Natural killer cell (primary cell): ENCODE measurements at regions not wholly inside any gene's neighbourhood (a gene's known extent, or its start where the extent isn't known, plus 50 kb on each side); places are given as distances from the start of the nearest gene placed in this dataset.

Experiments used
- ATAC-seq, 3 donors: fragments of 150-1000 bp in 2 of 3; fragments of 200-7000 bp in 1 of 3; cut with Tn5 transposase; 1 replicate in 1 of 3; 2 replicates in 2 of 3; pipeline ENCODE4 v1.10.0; 2021; ENCODE audit warnings: mild to moderate bottlenecking in 2 of 3, moderate library complexity in 2 of 3
- DNase-seq, 2 donors: peaks; one replicate each; pipeline versions ENCODE4 v3.0.0 to v3.0.0-alpha.2; 2013 to 2021; ENCODE audit warnings: mixed read lengths in 1 of 2
- H3K27ac ChIP-seq: one replicate; pipeline ENCODE4 v1.5.1; 2013; ENCODE audit warnings: mild to moderate bottlenecking, low read length
- H3K27me3 ChIP-seq: one replicate; pipeline ENCODE4 v1.6.1; 2013; ENCODE audit warnings: low read length; ENCODE audit not compliant: control insufficient read depth, insufficient read depth
- H3K36me3 ChIP-seq: one replicate; pipeline ENCODE4 v1.6.1; 2013; ENCODE audit warnings: low read length; ENCODE audit not compliant: control insufficient read depth, insufficient read depth
- H3K4me1 ChIP-seq: one replicate; pipeline ENCODE4 v1.6.1; 2013; ENCODE audit warnings: low read length; ENCODE audit not compliant: control insufficient read depth, insufficient read depth
- H3K4me3 ChIP-seq: one replicate; pipeline ENCODE4 v1.5.1; 2013; ENCODE audit warnings: low read length
- H3K9me3 ChIP-seq: one replicate; pipeline ENCODE4 v1.6.1; 2013; ENCODE audit warnings: low read length; ENCODE audit not compliant: control insufficient read depth, insufficient read depth
- H3K27ac Mint-ChIP-seq, 2 donors: one replicate each; pipeline ENCODE4 v1.8.0; 2022; ENCODE audit warnings: mild to moderate bottlenecking in 2 of 2, mixed read lengths in 2 of 2, moderate library complexity in 1 of 2
- H3K27me3 Mint-ChIP-seq, 2 donors: one replicate each; pipeline ENCODE4 v1.8.0; 2022; ENCODE audit warnings: low read depth in 2 of 2, mixed read lengths in 2 of 2
- H3K36me3 Mint-ChIP-seq: one replicate; pipeline ENCODE4 v1.8.0; 2022; ENCODE audit warnings: mixed read lengths
- H3K4me1 Mint-ChIP-seq, 2 donors: one replicate each; pipeline ENCODE4 v1.8.0; 2022; ENCODE audit warnings: mixed read lengths in 2 of 2
- H3K4me3 Mint-ChIP-seq: one replicate; pipeline ENCODE4 v1.8.0; 2022; ENCODE audit warnings: mild to moderate bottlenecking, moderate library complexity, mixed read lengths
- H3K9me3 Mint-ChIP-seq, 2 donors: one replicate each; pipeline ENCODE4 v1.8.0; 2022; ENCODE audit warnings: mixed read lengths in 2 of 2
- CTCF ChIP-seq: fragments of 200-600 bp; IDR thresholded peaks from one replicate; pipeline ENCODE4 v1.8.0; 2022; ENCODE audit warnings: antibody characterized with exemption
- WGBS: methylation state at CpG from one replicate; pipeline ENCODE4 v1.1.7; 2013; ENCODE audit warnings: missing lambda C conversion rate; ENCODE audit not compliant: insufficient coverage; 5-methylcytosine and 5-hydroxymethylcytosine counted together
- intact Hi-C: fragments of 100-400 bp; cut with micrococcal nuclease; formaldehyde crosslinking; loops from one replicate; pipeline ENCODE4 v1.14.2; 2022

DNA sequence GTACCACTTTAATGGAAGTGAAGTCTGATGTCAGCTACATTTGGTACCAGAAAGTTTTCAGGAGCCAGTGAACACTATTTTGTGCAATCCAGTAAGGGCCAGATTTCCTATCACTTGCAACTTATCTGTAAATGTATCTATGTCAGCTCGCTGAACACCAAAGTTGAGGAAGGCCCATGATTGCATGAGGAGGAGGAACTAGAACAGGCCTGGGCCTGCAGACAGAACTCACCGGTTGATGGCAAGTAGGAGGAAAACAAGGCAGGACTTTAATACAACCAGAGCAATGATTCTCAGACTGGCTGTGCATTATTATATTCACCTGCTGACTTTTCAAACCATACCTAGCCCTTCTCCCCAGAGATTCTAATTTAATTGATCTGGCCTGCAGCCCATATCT lies 540.2 kb downstream of the CETN3 start:
- TF ChIP-seq CTCF: no peak
- no peak overlapping the region for H3K27ac Mint-ChIP-seq

GRCh38 chr5:89866410-89866809 lies 543.1 kb downstream of the CETN3 start:
- no peaks in the 10 kb centered on the region for H3K27me3 Mint-ChIP-seq
- no peak for TF ChIP-seq CTCF
- no peaks in the 10 kb centered on the region for H3K4me1 ChIP-seq
- no peak overlapping the region for H3K4me3 ChIP-seq
- H3K27ac Mint-ChIP-seq: no peak overlapping the region
- ATAC-seq (no peak), DNase-seq (no peak)
- H3K36me3 ChIP-seq: no peaks in the 10 kb centered on the region
- 84% methylated on average over 3 of the region's 3 CpGs for WGBS
- intact Hi-C loops: no loop called here
- no peak overlapping the region for H3K4me3 Mint-ChIP-seq
- no peaks in the 10 kb centered on the region for H3K4me1 Mint-ChIP-seq
- peaks cover 0 to 2% of the 10 kb centered on the region in 2 donors for H3K9me3 Mint-ChIP-seq
- H3K27me3 ChIP-seq: no peaks in the 10 kb centered on the region
- no peaks in the 10 kb centered on the region for H3K36me3 Mint-ChIP-seq
- no peak overlapping the region for H3K27ac ChIP-seq
- H3K9me3 ChIP-seq: no peaks in the 10 kb centered on the region

More for the DNA sequence above, 540.2 kb downstream of the CETN3 start:
- ATAC-seq (no peak), DNase-seq (no peak)
- H3K27me3 ChIP-seq: no peaks in the 10 kb centered on the region
- Mint-ChIP-seq H3K4me3 (no peak overlapping the region), H3K4me1 (no peaks in the 10 kb centered on the region), H3K36me3 (no peaks in the 10 kb centered on the region), H3K9me3 (peaks cover 0 to 2% of the 10 kb centered on the region in 2 donors), H3K27me3 (no peaks in the 10 kb centered on the region)
- no peaks in the 10 kb centered on the region for H3K36me3 ChIP-seq
- H3K27ac ChIP-seq: no peak overlapping the region
- 100% methylated on average over 2 of the region's 2 CpGs for WGBS
- no peaks in the 10 kb centered on the region for H3K4me1 ChIP-seq
- intact Hi-C loops: no loop called here
- H3K9me3 ChIP-seq: no peaks in the 10 kb centered on the region
- no peak overlapping the region for H3K4me3 ChIP-seq

- no peaks in the 10 kb centered on the region for H3K9me3 Mint-ChIP-seq
- Histone ChIP-seq H3K9me3 (no peaks in the 10 kb centered on the region), H3K27me3 (no peaks in the 10 kb centered on the region), H3K36me3 (no peaks in the 10 kb centered on the region), H3K4me1 (no peaks in the 10 kb centered on the region), H3K4me3 (no peak overlapping the region), H3K27ac (no peak overlapping the region)
- H3K27ac Mint-ChIP-seq: no peak overlapping the region
- H3K27me3 Mint-ChIP-seq: no peaks in the 10 kb centered on the region
- ATAC-seq: no peak
- H3K4me3 Mint-ChIP-seq: no peak overlapping the region
- TF ChIP-seq CTCF: no peak
- intact Hi-C loops: no loop called here
- no CpG with 5 or more reads among the region's 1 CpG for WGBS
- H3K36me3 Mint-ChIP-seq: no peaks in the 10 kb centered on the region
- no peaks in the 10 kb centered on the region for H3K4me1 Mint-ChIP-seq
- no peak for DNase-seq
Measured at GRCh38 chr5:89864941-89865340, 544.6 kb downstream of the CETN3 start.

DNA sequence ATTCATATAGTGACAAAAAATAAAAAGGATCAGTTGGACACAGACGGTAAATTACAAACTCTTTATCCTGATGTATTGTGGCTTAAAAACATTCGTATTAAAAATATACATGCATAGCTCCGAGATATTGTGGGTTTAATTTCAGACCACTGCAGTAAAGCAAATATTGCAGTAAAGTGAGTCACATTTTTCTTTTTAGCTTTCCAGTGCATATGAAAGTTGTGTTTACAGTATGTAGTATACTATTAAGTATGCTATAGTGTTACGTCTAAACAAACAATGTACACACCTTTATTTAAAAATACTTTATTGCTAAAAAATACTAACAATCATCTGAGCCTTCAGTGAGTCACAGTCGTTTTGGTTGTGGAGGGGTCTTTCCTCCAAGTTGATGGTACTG lies 551.8 kb downstream of the CETN3 start:
- no peak overlapping the region for H3K4me3 ChIP-seq
- H3K27me3 ChIP-seq: no peaks in the 10 kb centered on the region
- Mint-ChIP-seq H3K27me3 (no peaks in the 10 kb centered on the region), H3K36me3 (no peaks in the 10 kb centered on the region), H3K4me3 (no peak overlapping the region), H3K27ac (no peak overlapping the region), H3K9me3 (peaks cover 2 to 6% of the 10 kb centered on the region in 2 donors), H3K4me1 (no peaks in the 10 kb centered on the region)
- TF ChIP-seq CTCF: no peak
- no peak for DNase-seq
- no peak for ATAC-seq
- no peaks in the 10 kb centered on the region for H3K9me3 ChIP-seq
- intact Hi-C loops: no loop called here
- no peaks in the 10 kb centered on the region for H3K4me1 ChIP-seq
- WGBS: 95% methylated on average over 3 of the region's 5 CpGs
- no peaks in the 10 kb centered on the region for H3K36me3 ChIP-seq
- no peak overlapping the region for H3K27ac ChIP-seq
